MM.1S (cell line): ENCODE measurements at regions not wholly inside any gene's neighbourhood (a gene's known extent, or its start where the extent isn't known, plus 50 kb on each side); places are given as distances from the start of the nearest gene placed in this dataset.

ENCODE experiments used
- CTCF ChIP-seq: fragments of 300-600 bp; sonication (generic); IDR thresholded peaks from 2 replicates; pipeline ENCODE4 v1.5.1; 2016; ENCODE audit warnings: antibody characterized with exemption, low read length, mixed read lengths
- EZH2 ChIP-seq: fragments of 300-600 bp; sonication (generic); optimal IDR thresholded peaks from 2 replicates; pipeline ENCODE3; 2017; ENCODE audit warnings: low read depth, mild to moderate bottlenecking, antibody characterized with exemption, low read length, mixed read lengths

DNA sequence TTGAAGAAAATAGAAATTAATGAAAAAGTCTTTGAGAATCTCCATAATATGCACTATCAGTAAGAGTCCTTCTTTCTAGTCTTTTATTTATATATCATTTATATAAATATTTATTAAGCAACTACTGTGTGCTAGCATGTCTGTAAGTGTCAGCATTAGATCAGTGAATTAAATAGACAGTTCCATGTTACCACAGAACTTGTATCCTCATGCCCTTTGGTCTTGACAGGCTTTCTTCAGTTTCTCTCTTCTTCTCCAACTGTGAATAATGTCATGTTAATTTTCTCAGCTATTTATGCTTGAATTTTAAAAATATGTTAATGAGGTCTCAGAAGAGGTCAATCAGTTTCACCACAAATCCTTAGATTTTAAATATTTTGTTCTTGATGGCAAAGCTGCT is 389.6 kb upstream of the TRAM1L1 start:
- TF ChIP-seq CTCF (no peak), EZH2 (no peak)
